Esophagus squamous epithelium (tissue), 4 donors: ENCODE measurements at regions not wholly inside any gene's neighbourhood (a gene's known extent, or its start where the extent isn't known, plus 50 kb on each side); places are given as distances from the start of the nearest gene placed in this dataset.

Experiments used
- POLR2A ChIP-seq, 4 donors: fragments of 450-650 bp; IDR thresholded peaks; one replicate each; pipeline ENCODE4 v1.6.1; 2017; ENCODE audit warnings: antibody characterized with exemption in 4 of 4, mild to moderate bottlenecking in 4 of 4, moderate library complexity in 3 of 4
- TF ChIP-seq, protein P1 (sequence below), 6 experiments: fragments of 450-650 bp in 4 of 6; fragments of 200-600 bp in 2 of 6; sonication (generic) in 2 of 6; IDR thresholded peaks; one replicate each; pipeline ENCODE4 v1.5.1; 2016 to 2019; ENCODE audit warnings: antibody characterized with exemption in 6 of 6, mild to moderate bottlenecking in 4 of 6, moderate library complexity in 4 of 6

DNA sequence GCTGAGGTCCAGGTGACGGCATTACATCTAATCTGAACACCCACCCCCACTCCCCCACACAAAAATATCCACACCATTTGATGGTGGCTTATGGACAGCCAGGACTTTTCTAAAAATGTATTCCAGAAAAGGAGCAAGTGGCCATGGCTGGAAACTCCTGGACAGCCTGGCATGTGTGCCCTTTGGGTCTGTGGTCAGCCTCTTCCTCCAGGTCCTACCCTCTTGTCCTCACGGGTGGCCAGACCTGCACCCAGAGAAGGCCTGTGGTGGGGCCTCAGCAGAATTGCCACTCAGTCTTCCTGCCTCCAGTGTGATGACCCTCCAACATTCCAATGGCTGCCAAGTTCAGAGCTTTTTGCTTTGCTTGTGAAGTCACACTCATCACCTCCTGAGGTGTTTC lies 600.6 kb downstream of the AJAP1 start:
- TF ChIP-seq, protein P1, sequence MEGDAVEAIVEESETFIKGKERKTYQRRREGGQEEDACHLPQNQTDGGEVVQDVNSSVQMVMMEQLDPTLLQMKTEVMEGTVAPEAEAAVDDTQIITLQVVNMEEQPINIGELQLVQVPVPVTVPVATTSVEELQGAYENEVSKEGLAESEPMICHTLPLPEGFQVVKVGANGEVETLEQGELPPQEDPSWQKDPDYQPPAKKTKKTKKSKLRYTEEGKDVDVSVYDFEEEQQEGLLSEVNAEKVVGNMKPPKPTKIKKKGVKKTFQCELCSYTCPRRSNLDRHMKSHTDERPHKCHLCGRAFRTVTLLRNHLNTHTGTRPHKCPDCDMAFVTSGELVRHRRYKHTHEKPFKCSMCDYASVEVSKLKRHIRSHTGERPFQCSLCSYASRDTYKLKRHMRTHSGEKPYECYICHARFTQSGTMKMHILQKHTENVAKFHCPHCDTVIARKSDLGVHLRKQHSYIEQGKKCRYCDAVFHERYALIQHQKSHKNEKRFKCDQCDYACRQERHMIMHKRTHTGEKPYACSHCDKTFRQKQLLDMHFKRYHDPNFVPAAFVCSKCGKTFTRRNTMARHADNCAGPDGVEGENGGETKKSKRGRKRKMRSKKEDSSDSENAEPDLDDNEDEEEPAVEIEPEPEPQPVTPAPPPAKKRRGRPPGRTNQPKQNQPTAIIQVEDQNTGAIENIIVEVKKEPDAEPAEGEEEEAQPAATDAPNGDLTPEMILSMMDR (IDR thresholded peaks at IDR 0.05), result no peak
- TF ChIP-seq POLR2A (IDR thresholded peaks at IDR 0.05), result no peak
